NCI-H2107 treated with DMSO at 0.1 percent for 48 hours (cell line): ENCODE measurements at regions not wholly inside any gene's neighbourhood (a gene's known extent, or its start where the extent isn't known, plus 50 kb on each side); places are given as distances from the start of the nearest gene placed in this dataset.

ENCODE experiments used
- DNase-seq: peaks from one replicate; lab custom pipeline; 2025; ENCODE audit not compliant: unreplicated experiment; lab: John Stamatoyannopoulos, UW

DNA sequence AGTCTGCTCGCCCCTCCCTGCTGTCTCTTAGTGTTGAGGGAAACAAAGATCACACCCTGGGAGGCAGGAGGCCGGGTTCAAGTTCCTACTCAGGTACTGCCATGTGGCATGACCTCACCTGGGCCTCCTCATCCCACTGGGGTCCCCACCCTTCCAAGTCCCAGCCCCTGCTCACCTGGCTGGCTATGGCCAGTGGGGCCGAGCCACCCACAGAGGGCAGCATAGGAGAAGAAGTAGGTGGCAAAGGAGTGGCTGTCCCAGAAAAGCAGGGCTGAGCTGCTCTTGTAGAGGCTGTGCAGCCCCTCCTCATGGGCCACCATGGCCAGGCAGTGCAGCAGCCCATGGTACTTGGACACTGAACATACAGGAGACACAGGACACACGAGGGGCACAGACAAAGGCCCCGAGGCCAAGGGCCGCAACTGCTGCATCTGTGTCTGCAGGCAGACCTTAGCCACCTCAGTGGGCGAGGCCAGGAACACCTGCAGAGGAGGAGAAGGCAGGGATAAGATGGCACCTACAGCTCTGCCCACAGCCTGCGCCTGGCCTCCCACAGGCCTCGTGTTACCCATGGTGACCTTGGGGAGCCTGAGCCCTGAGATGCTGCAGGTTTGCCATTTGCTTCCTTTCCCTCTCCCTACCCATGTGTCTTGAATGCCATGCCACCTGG lies 50.6 kb upstream of the MPEG1 start:
- no peak for DNase-seq
